OCI-LY1 (cell line): ENCODE measurements at regions not wholly inside any gene's neighbourhood (a gene's known extent, or its start where the extent isn't known, plus 50 kb on each side); places are given as distances from the start of the nearest gene placed in this dataset.

Source experiments
- EZH2 ChIP-seq: fragments of 200-600 bp; sonication (generic), shearing (Covaris generic); IDR thresholded peaks from 2 replicates; pipeline ENCODE4 v1.8.0; 2017; ENCODE audit warnings: borderline replicate concordance, mixed run types, mild to moderate bottlenecking, antibody characterized with exemption, low read length, moderate library complexity, mixed read lengths
- TF ChIP-seq, protein P1 (sequence below): fragments of 200-600 bp; sonication (generic), shearing (Covaris generic); IDR thresholded peaks from 2 replicates; pipeline ENCODE4 v1.5.1; 2017; ENCODE audit warnings: mild to moderate bottlenecking, antibody characterized with exemption, low read length, moderate library complexity, mixed read lengths

GRCh38 chr18:44588508-44588907, 92.2 kb upstream of the SETBP1 start:
- TF ChIP-seq, protein P1, sequence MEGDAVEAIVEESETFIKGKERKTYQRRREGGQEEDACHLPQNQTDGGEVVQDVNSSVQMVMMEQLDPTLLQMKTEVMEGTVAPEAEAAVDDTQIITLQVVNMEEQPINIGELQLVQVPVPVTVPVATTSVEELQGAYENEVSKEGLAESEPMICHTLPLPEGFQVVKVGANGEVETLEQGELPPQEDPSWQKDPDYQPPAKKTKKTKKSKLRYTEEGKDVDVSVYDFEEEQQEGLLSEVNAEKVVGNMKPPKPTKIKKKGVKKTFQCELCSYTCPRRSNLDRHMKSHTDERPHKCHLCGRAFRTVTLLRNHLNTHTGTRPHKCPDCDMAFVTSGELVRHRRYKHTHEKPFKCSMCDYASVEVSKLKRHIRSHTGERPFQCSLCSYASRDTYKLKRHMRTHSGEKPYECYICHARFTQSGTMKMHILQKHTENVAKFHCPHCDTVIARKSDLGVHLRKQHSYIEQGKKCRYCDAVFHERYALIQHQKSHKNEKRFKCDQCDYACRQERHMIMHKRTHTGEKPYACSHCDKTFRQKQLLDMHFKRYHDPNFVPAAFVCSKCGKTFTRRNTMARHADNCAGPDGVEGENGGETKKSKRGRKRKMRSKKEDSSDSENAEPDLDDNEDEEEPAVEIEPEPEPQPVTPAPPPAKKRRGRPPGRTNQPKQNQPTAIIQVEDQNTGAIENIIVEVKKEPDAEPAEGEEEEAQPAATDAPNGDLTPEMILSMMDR: no peak
- TF ChIP-seq EZH2: no peak
